HCT116 (cell line): ENCODE measurements at regions not wholly inside any gene's neighbourhood (a gene's known extent, or its start where the extent isn't known, plus 50 kb on each side); places are given as distances from the start of the nearest gene placed in this dataset.

Experiments
- ATAC-seq: fragments of 200-7000 bp; cut with Tn5 transposase; 2 replicates; pipeline ENCODE4 v1.9.1; 2020; ENCODE audit warnings: mild to moderate bottlenecking, moderate library complexity
- BruUV-seq: library from RNA; stranded (reverse); fragments of 400-500 nt; replicated peaks from 2 replicates; lab custom pipeline; 2021; lab: Mats Ljungman, UMichigan
- CTCF ChIA-PET: fragments of 300-600 bp; sonication (Branson Sonifier 250); formaldehyde crosslinking; loops from one replicate; lab custom pipeline; 2021; ENCODE audit warnings: antibody characterized with exemption; lab: Charles Lee
- POLR2A ChIA-PET: fragments of 300-600, 350-600 bp; sonication (Branson Sonifier 250); formaldehyde crosslinking; loops from one replicate; lab custom pipeline; 2021; ENCODE audit warnings: antibody characterized with exemption; lab: Charles Lee
- RAD21 ChIA-PET, 2 experiments: fragments of 300-600 bp; sonication (Branson Sonifier 250); formaldehyde crosslinking; loops; one replicate each; lab custom pipeline; 2023; ENCODE audit warnings: low total read pairs in 2 of 2; ENCODE audit not compliant: uncharacterized antibody in 2 of 2, unreplicated experiment in 2 of 2, low non-redundant PET in 1 of 2; lab: Charles Lee
- DNase-seq: peaks from one replicate; pipeline ENCODE4 v3.0.0-alpha.2; 2010; ENCODE audit warnings: low read depth, low spot score
- H2AFZ ChIP-seq: fragments of 200-600 bp; shearing (Covaris generic), sonication (generic); 2 replicates; pipeline ENCODE4 v1.6.1; 2017; ENCODE audit warnings: low read depth, mixed run types, mixed read lengths, antibody characterized with exemption, low read length; ENCODE audit not compliant: poor library complexity, severe bottlenecking
- H3K27ac ChIP-seq: 2 replicates; pipeline ENCODE4 v1.5.1; 2012; ENCODE audit warnings: low read depth, low read length
- H3K27me3 ChIP-seq: fragments of 200-600 bp; sonication (generic); 2 replicates; pipeline ENCODE4 v1.6.1; 2016; ENCODE audit warnings: mixed run types, low read length, mixed read lengths; ENCODE audit not compliant: insufficient read depth
- H3K36me3 ChIP-seq, 2 experiments: fragments of 200-500 bp in 1 of 2; fragments of 200-600 bp in 1 of 2; sonication (Bioruptor generic) in 1 of 2; sonication (generic) in 1 of 2; 2 replicates each; pipeline versions ENCODE4 v1.5.1 to v1.6.1; 2014 to 2016; ENCODE audit warnings: low read length in 2 of 2, inconsistent platforms in 1 of 2, mixed read lengths in 1 of 2, mixed run types in 1 of 2; ENCODE audit not compliant: insufficient read depth in 2 of 2, control insufficient read depth in 1 of 2
- H3K4me1 ChIP-seq, 2 experiments: fragments of 200-600 bp in 1 of 2; sonication (generic) in 1 of 2; 2 replicates each; pipeline versions ENCODE4 v1.5.1 to v1.6.1; 2012 to 2017; ENCODE audit warnings: low read length in 2 of 2, inconsistent platforms in 1 of 2, mild to moderate bottlenecking in 1 of 2, mixed read lengths in 1 of 2, mixed run types in 1 of 2, moderate library complexity in 1 of 2; ENCODE audit not compliant: insufficient read depth in 2 of 2, control insufficient read depth in 1 of 2
- H3K4me2 ChIP-seq: fragments of 200-600 bp; sonication (generic); 2 replicates; pipeline ENCODE4 v1.6.1; 2017; ENCODE audit warnings: mixed run types, low read length, mixed read lengths
- H3K4me3 ChIP-seq, 2 experiments: fragments of 200-600 bp in 1 of 2; sonication (generic) in 1 of 2; replicated peaks in 1 of 2; 2 replicates each; pipeline ENCODE4 v1.5.1; 2011 to 2016; ENCODE audit warnings: low read length in 2 of 2, control low read depth in 1 of 2, low read depth in 1 of 2, mild to moderate bottlenecking in 1 of 2, mixed read lengths in 1 of 2, mixed run types in 1 of 2
- H3K79me2 ChIP-seq: fragments of 200-600 bp; sonication (generic); 2 replicates; pipeline ENCODE4 v1.6.1; 2017; ENCODE audit warnings: mild to moderate bottlenecking, mixed run types, low read length, moderate library complexity, mixed read lengths; ENCODE audit not compliant: insufficient read depth
- H3K9ac ChIP-seq: fragments of 200-600 bp; sonication (generic); 2 replicates; pipeline ENCODE4 v1.6.1; 2016; ENCODE audit warnings: low read length, mixed read lengths
- H3K9me2 ChIP-seq: fragments of 200-600 bp; sonication (generic), shearing (Covaris generic); 2 replicates; pipeline ENCODE4 v1.6.1; 2017; ENCODE audit warnings: mixed run types, mild to moderate bottlenecking, moderate library complexity; ENCODE audit not compliant: insufficient read depth
- H3K9me3 ChIP-seq, 2 experiments: fragments of 200-500 bp in 1 of 2; fragments of 200-600 bp in 1 of 2; sonication (Bioruptor generic) in 1 of 2; sonication (generic) in 1 of 2; 2 replicates each; pipeline ENCODE4 v1.6.1; 2014 to 2017; ENCODE audit warnings: low read length in 2 of 2, mixed read lengths in 2 of 2, inconsistent platforms in 1 of 2, low read depth in 1 of 2, mild to moderate bottlenecking in 1 of 2, mixed run types in 1 of 2, moderate library complexity in 1 of 2; ENCODE audit not compliant: control insufficient read depth in 1 of 2, insufficient read depth in 1 of 2
- H4K20me1 ChIP-seq: fragments of 200-600 bp; sonication (generic), shearing (Covaris generic); 2 replicates; pipeline ENCODE4 v1.6.1; 2017; ENCODE audit warnings: mixed run types, mild to moderate bottlenecking, moderate library complexity; ENCODE audit not compliant: insufficient read depth
- ATF3 ChIP-seq: IDR thresholded peaks from 2 replicates; pipeline ENCODE4 v1.6.1; 2012
- CBX3 ChIP-seq: IDR thresholded peaks from 2 replicates; pipeline ENCODE4 v1.6.1; 2012; ENCODE audit warnings: low read depth
- CEBPB ChIP-seq: IDR thresholded peaks from 2 replicates; pipeline ENCODE4 v1.6.1; 2012; ENCODE audit warnings: low read depth
- EGR1 ChIP-seq: IDR thresholded peaks from 2 replicates; pipeline ENCODE4 v1.6.1; 2012; ENCODE audit warnings: low read depth
- ELF1 ChIP-seq: IDR thresholded peaks from 2 replicates; pipeline ENCODE4 v1.6.1; 2012; ENCODE audit warnings: low read depth, borderline replicate concordance
- EZH2 ChIP-seq: fragments of 200-600 bp; sonication (generic); IDR thresholded peaks from 2 replicates; pipeline ENCODE4 v1.6.1; 2017; ENCODE audit warnings: antibody characterized with exemption, mixed run types
- JUND ChIP-seq: IDR thresholded peaks from 2 replicates; pipeline ENCODE4 v1.6.1; 2012
- MAX ChIP-seq: IDR thresholded peaks from 2 replicates; pipeline ENCODE4 v1.6.1; 2012
- POLR2A ChIP-seq: IDR thresholded peaks from 2 replicates; pipeline ENCODE4 v1.7.0; 2011; ENCODE audit warnings: borderline replicate concordance; ENCODE audit not compliant: insufficient read depth, insufficient read length; ENCODE audit errors: extremely low read depth
- POLR2AphosphoS5 ChIP-seq: IDR thresholded peaks from 2 replicates; pipeline ENCODE4 v1.6.1; 2011; ENCODE audit warnings: mild to moderate bottlenecking, low read depth, low read length, moderate library complexity
- RAD21 ChIP-seq: IDR thresholded peaks from 2 replicates; pipeline ENCODE4 v1.6.1; 2012; ENCODE audit warnings: low read depth, mild to moderate bottlenecking
- SIN3A ChIP-seq: IDR thresholded peaks from 2 replicates; pipeline ENCODE4 v1.6.1; 2012; ENCODE audit warnings: low read depth
- SRF ChIP-seq: IDR thresholded peaks from 2 replicates; pipeline ENCODE4 v1.6.1; 2012; ENCODE audit warnings: low read depth
- TCF7L2 ChIP-seq: IDR thresholded peaks from 2 replicates; pipeline ENCODE4 v1.7.0; 2011; ENCODE audit warnings: borderline replicate concordance, inconsistent platforms; ENCODE audit not compliant: insufficient read depth, insufficient read length; ENCODE audit errors: extremely low read depth
- YY1 ChIP-seq: IDR thresholded peaks from 2 replicates; pipeline ENCODE4 v1.6.1; 2011; ENCODE audit warnings: low read length, low read depth, moderate library complexity, mild to moderate bottlenecking; ENCODE audit not compliant: insufficient replicate concordance; ENCODE audit errors: extremely low read depth
- ZNF274 ChIP-seq: fragments of 200-500 bp; sonication (Bioruptor generic); IDR thresholded peaks from 2 replicates; pipeline ENCODE4 v1.6.1; 2014; ENCODE audit warnings: mild to moderate bottlenecking, low read depth, low read length, inconsistent platforms
- intact Hi-C: fragments of 100-400 bp; cut with micrococcal nuclease; formaldehyde crosslinking; loops from 2 replicates; pipeline ENCODE4 v1.10.0; 2022
- TF ChIP-seq, protein P1 (sequence below): IDR thresholded peaks from 2 replicates; pipeline ENCODE4 v1.6.1; 2012; ENCODE audit warnings: low read depth
- TF ChIP-seq, protein P2 (sequence below): IDR thresholded peaks from 2 replicates; pipeline ENCODE4 v1.6.1; 2011; ENCODE audit warnings: mild to moderate bottlenecking, low read length, moderate library complexity; ENCODE audit not compliant: insufficient replicate concordance; ENCODE audit errors: extremely low read depth
- TF ChIP-seq, protein P3 (sequence below), 3 experiments: fragments of 200-600 bp in 1 of 3; sonication (generic) in 1 of 3; IDR thresholded peaks in 2 of 3; conservative IDR thresholded peaks in 1 of 3; 2 replicates each; pipeline ENCODE4 v1.5.1; 2012 to 2017; ENCODE audit warnings: low read depth in 2 of 3, low read length in 2 of 3, antibody characterized with exemption in 1 of 3, borderline replicate concordance in 1 of 3, control low read depth in 1 of 3, mild to moderate bottlenecking in 1 of 3, mixed read lengths in 1 of 3, mixed run types in 1 of 3, moderate library complexity in 1 of 3; ENCODE audit not compliant: insufficient read depth in 1 of 3

DNA sequence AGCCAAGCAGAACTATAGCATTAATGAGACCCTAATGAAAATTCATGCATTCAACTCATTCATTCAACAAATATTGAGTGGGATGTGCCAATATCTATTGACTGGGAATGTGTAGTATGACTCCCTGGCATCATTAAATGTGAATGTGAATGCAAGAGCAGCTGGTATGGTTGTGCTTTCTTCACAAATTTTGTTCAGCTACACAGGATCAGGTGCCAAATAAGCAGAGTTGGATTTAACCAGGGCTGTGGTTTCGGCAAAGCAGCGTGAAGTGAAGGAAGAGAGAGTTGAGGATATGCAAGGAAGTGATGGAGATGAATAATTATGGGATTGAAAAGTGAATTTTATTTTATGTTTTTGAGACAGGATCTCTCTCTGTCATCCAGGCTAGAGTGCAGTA, 87.1 kb upstream of the HNF1B start (continued):
- TF ChIP-seq, protein P1, sequence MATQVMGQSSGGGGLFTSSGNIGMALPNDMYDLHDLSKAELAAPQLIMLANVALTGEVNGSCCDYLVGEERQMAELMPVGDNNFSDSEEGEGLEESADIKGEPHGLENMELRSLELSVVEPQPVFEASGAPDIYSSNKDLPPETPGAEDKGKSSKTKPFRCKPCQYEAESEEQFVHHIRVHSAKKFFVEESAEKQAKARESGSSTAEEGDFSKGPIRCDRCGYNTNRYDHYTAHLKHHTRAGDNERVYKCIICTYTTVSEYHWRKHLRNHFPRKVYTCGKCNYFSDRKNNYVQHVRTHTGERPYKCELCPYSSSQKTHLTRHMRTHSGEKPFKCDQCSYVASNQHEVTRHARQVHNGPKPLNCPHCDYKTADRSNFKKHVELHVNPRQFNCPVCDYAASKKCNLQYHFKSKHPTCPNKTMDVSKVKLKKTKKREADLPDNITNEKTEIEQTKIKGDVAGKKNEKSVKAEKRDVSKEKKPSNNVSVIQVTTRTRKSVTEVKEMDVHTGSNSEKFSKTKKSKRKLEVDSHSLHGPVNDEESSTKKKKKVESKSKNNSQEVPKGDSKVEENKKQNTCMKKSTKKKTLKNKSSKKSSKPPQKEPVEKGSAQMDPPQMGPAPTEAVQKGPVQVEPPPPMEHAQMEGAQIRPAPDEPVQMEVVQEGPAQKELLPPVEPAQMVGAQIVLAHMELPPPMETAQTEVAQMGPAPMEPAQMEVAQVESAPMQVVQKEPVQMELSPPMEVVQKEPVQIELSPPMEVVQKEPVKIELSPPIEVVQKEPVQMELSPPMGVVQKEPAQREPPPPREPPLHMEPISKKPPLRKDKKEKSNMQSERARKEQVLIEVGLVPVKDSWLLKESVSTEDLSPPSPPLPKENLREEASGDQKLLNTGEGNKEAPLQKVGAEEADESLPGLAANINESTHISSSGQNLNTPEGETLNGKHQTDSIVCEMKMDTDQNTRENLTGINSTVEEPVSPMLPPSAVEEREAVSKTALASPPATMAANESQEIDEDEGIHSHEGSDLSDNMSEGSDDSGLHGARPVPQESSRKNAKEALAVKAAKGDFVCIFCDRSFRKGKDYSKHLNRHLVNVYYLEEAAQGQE: no peak
- TF ChIP-seq SIN3A: no peak

- no peaks in the 10 kb centered on the region for H3K9me3 ChIP-seq
- H3K27ac ChIP-seq: no peak overlapping the region
- H3K9ac ChIP-seq: no peak overlapping the region
- no peak overlapping the region for H3K4me2 ChIP-seq
- ATAC-seq (no peak), DNase-seq (no peak)
- intact Hi-C loops: no loop called here
- no peaks in the 10 kb centered on the region for H4K20me1 ChIP-seq
- H2AFZ ChIP-seq: no peak overlapping the region
- no peaks in the 10 kb centered on the region for H3K36me3 ChIP-seq
- H3K9me2 ChIP-seq: no peaks in the 10 kb centered on the region
- H3K27me3 ChIP-seq: no peaks in the 10 kb centered on the region
- H3K4me1 ChIP-seq: peaks cover 6 to 20% of the 10 kb centered on the region in 2 experiments; a peak in 3 of 4 replicates
- no peak overlapping the region for H3K4me3 ChIP-seq
- H3K79me2 ChIP-seq: no peaks in the 10 kb centered on the region
- ChIA-PET POLR2A (no interaction called here), RAD21 (no interaction called here), CTCF (interaction anchor here (1.1 kb wide), 1 partner anchor 15 kb away, joined by 3 read pairs; no protein-coding TSS in a partner anchor)
- no TSS peak for BruUV-seq
- TF ChIP-seq ELF1: no peak
- TF ChIP-seq, protein P2, sequence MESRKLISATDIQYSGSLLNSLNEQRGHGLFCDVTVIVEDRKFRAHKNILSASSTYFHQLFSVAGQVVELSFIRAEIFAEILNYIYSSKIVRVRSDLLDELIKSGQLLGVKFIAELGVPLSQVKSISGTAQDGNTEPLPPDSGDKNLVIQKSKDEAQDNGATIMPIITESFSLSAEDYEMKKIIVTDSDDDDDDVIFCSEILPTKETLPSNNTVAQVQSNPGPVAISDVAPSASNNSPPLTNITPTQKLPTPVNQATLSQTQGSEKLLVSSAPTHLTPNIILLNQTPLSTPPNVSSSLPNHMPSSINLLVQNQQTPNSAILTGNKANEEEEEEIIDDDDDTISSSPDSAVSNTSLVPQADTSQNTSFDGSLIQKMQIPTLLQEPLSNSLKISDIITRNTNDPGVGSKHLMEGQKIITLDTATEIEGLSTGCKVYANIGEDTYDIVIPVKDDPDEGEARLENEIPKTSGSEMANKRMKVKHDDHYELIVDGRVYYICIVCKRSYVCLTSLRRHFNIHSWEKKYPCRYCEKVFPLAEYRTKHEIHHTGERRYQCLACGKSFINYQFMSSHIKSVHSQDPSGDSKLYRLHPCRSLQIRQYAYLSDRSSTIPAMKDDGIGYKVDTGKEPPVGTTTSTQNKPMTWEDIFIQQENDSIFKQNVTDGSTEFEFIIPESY: no peak
- TF ChIP-seq POLR2A: no peak
- TF ChIP-seq CEBPB: no peak
- TF ChIP-seq ZNF274: no peak
- TF ChIP-seq ATF3: no peak
- TF ChIP-seq CBX3: no peak
- TF ChIP-seq POLR2AphosphoS5: no peak
- TF ChIP-seq EZH2: no peak
- no peak for TF ChIP-seq RAD21
- TF ChIP-seq TCF7L2: no peak
- TF ChIP-seq SIN3A: no peak
- no peak for TF ChIP-seq YY1
- TF ChIP-seq SRF: no peak
- no peak for TF ChIP-seq JUND
- TF ChIP-seq, protein P3, sequence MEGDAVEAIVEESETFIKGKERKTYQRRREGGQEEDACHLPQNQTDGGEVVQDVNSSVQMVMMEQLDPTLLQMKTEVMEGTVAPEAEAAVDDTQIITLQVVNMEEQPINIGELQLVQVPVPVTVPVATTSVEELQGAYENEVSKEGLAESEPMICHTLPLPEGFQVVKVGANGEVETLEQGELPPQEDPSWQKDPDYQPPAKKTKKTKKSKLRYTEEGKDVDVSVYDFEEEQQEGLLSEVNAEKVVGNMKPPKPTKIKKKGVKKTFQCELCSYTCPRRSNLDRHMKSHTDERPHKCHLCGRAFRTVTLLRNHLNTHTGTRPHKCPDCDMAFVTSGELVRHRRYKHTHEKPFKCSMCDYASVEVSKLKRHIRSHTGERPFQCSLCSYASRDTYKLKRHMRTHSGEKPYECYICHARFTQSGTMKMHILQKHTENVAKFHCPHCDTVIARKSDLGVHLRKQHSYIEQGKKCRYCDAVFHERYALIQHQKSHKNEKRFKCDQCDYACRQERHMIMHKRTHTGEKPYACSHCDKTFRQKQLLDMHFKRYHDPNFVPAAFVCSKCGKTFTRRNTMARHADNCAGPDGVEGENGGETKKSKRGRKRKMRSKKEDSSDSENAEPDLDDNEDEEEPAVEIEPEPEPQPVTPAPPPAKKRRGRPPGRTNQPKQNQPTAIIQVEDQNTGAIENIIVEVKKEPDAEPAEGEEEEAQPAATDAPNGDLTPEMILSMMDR (IDR thresholded peaks at IDR 0.05 in 2 of 3, conservative IDR thresholded peaks at IDR 0.05 in 1 of 3; ENCODE audit: borderline replicate concordance in 1 of 3, insufficient read depth in 1 of 3, low read depth in 2 of 3, low read length in 2 of 3): no peak
- no peak for TF ChIP-seq MAX
- no peak for TF ChIP-seq EGR1
Observed at GRCh38 chr17:37831492-37831891, 86.6 kb upstream of the HNF1B start.
